ENCODE measurements at regions not wholly inside any gene's neighbourhood (a gene's known extent, or its start where the extent isn't known, plus 50 kb on each side); places are given as distances from the start of the nearest gene placed in this dataset.

DNA sequence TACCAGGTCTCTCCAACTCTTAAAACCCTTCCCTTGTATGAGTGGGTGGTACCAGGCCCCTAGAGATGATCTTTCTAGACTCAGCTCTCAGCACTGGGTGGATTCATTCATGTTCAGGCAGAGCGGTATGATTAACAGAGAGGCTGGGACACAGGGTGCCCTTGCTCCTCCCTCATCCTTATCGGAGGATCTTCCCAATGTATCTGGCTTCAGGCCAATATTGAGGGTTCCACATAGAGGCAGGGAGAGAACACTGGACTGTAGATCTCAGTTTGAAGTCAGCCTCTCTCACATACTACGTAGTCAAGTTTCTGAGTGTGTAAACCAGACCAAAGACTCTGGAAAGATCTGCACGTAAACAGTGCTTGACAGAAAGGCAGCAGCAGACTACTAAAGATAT lies 366.2 kb downstream of the DHX35 start:
- Histone ChIP-seq H4K91ac (ENCODE audit: low read depth, low read length, poor library complexity) (no peak overlapping the region), H3K9me3 (replicated peaks in 1 of 2; ENCODE audit: control insufficient read depth in 2 of 2, insufficient read depth in 1 of 2, low read depth in 1 of 2, low read length in 2 of 2) (no peaks in the 10 kb centered on the region), H2AFZ (ENCODE audit: low read length) (no peak overlapping the region), H3K9ac (ENCODE audit: low read depth, low read length, poor library complexity) (no peak overlapping the region), H4K8ac (ENCODE audit: low read depth, low read length) (no peak overlapping the region), H3K4me3 (ENCODE audit: low read length in 2 of 2) (no peak overlapping the region), H2BK12ac (ENCODE audit: low read length) (no peak overlapping the region), H2AK5ac (ENCODE audit: low read depth, low read length) (no peak overlapping the region), H3K18ac (ENCODE audit: low read length) (no peak overlapping the region), H3K4me2 (ENCODE audit: insufficient read depth, low read length, poor library complexity, severe bottlenecking) (no peak overlapping the region), H3K23ac (ENCODE audit: low read depth, low read length, poor library complexity) (no peak overlapping the region), H3K27ac (replicated peaks; ENCODE audit: low read length) (no peak overlapping the region), H2BK120ac (ENCODE audit: low read depth, low read length) (no peak overlapping the region), H3K36me3 (replicated peaks in 1 of 2; ENCODE audit: control insufficient read depth in 2 of 2, insufficient read depth in 2 of 2, low read length in 2 of 2) (no peaks in the 10 kb centered on the region), H3K4me1 (ENCODE audit: control insufficient read depth in 2 of 2, insufficient read depth in 1 of 2, low read depth in 1 of 2, low read length in 2 of 2) (no peaks in the 10 kb centered on the region), H3K79me1 (ENCODE audit: low read depth, low read length) (no peaks in the 10 kb centered on the region), H3K4ac (ENCODE audit: low read length) (no peak overlapping the region), H2BK5ac (ENCODE audit: low read length) (no peak overlapping the region), H3K14ac (ENCODE audit: low read length) (no peak overlapping the region), H2BK15ac (ENCODE audit: low read length) (no peak overlapping the region), H3K27me3 (ENCODE audit: control insufficient read depth in 3 of 3, insufficient read depth in 3 of 3, low read depth in 1 of 3, low read length in 3 of 3) (no peaks in the 10 kb centered on the region)
- WGBS, 2 donors (ENCODE audit: extremely low coverage in 2 of 2, insufficient read length in 2 of 2, insufficient replicate concordance in 1 of 2), result no CpG with 5 or more reads among the region's 4 CpGs
- no peak for DNase-seq (ENCODE audit: low spot score)

GRCh38 chr20:39326050-39326449 lies 363.9 kb downstream of the DHX35 start:
- no peak overlapping the region for H2AFZ ChIP-seq (ENCODE audit: low read length)
- H3K27me3 ChIP-seq (ENCODE audit: control insufficient read depth in 3 of 3, insufficient read depth in 3 of 3, low read depth in 1 of 3, low read length in 3 of 3), result no peaks in the 10 kb centered on the region
- no peaks in the 10 kb centered on the region for H3K79me1 ChIP-seq (ENCODE audit: low read depth, low read length)
- H3K4me2 ChIP-seq (ENCODE audit: insufficient read depth, low read length, poor library complexity, severe bottlenecking), result no peak overlapping the region
- no peaks in the 10 kb centered on the region for H3K4me1 ChIP-seq (ENCODE audit: control insufficient read depth in 2 of 2, insufficient read depth in 1 of 2, low read depth in 1 of 2, low read length in 2 of 2)
- no peak overlapping the region for H2BK12ac ChIP-seq (ENCODE audit: low read length)
- H2BK15ac ChIP-seq (ENCODE audit: low read length), result no peak overlapping the region
- H3K36me3 ChIP-seq (replicated peaks in 1 of 2; ENCODE audit: control insufficient read depth in 2 of 2, insufficient read depth in 2 of 2, low read length in 2 of 2), result no peaks in the 10 kb centered on the region
- no peak overlapping the region for H4K91ac ChIP-seq (ENCODE audit: low read depth, low read length, poor library complexity)
- H3K9ac ChIP-seq (ENCODE audit: low read depth, low read length, poor library complexity), result no peak overlapping the region
- H2BK120ac ChIP-seq (ENCODE audit: low read depth, low read length), result no peak overlapping the region
- no peak overlapping the region for H3K27ac ChIP-seq (replicated peaks; ENCODE audit: low read length)
- H3K18ac ChIP-seq (ENCODE audit: low read length), result no peak overlapping the region
- DNase-seq (ENCODE audit: low spot score), result no peak
- no CpG with 5 or more reads among the region's 3 CpGs for WGBS, 2 donors (ENCODE audit: extremely low coverage in 2 of 2, insufficient read length in 2 of 2, insufficient replicate concordance in 1 of 2)
- no peak overlapping the region for H3K4me3 ChIP-seq (ENCODE audit: low read length in 2 of 2)
- no peak overlapping the region for H3K23ac ChIP-seq (ENCODE audit: low read depth, low read length, poor library complexity)
- H2BK5ac ChIP-seq (ENCODE audit: low read length), result no peak overlapping the region
- H3K14ac ChIP-seq (ENCODE audit: low read length), result no peak overlapping the region
- H3K9me3 ChIP-seq (replicated peaks in 1 of 2; ENCODE audit: control insufficient read depth in 2 of 2, insufficient read depth in 1 of 2, low read depth in 1 of 2, low read length in 2 of 2), result no peaks in the 10 kb centered on the region
- no peak overlapping the region for H2AK5ac ChIP-seq (ENCODE audit: low read depth, low read length)
- H4K8ac ChIP-seq (ENCODE audit: low read depth, low read length), result no peak overlapping the region
- no peak overlapping the region for H3K4ac ChIP-seq (ENCODE audit: low read length)

- no peak overlapping the region for H4K8ac ChIP-seq (ENCODE audit: low read depth, low read length)
- no peak overlapping the region for H2BK12ac ChIP-seq (ENCODE audit: low read length)
- H3K36me3 ChIP-seq (replicated peaks in 1 of 2; ENCODE audit: control insufficient read depth in 2 of 2, insufficient read depth in 2 of 2, low read length in 2 of 2), result no peaks in the 10 kb centered on the region
- H3K4me1 ChIP-seq (ENCODE audit: control insufficient read depth in 2 of 2, insufficient read depth in 1 of 2, low read depth in 1 of 2, low read length in 2 of 2), result no peaks in the 10 kb centered on the region
- no peak overlapping the region for H2BK120ac ChIP-seq (ENCODE audit: low read depth, low read length)
- no peak overlapping the region for H3K18ac ChIP-seq (ENCODE audit: low read length)
- no peak overlapping the region for H2AK5ac ChIP-seq (ENCODE audit: low read depth, low read length)
- H2BK5ac ChIP-seq (ENCODE audit: low read length), result no peak overlapping the region
- H3K4me2 ChIP-seq (ENCODE audit: insufficient read depth, low read length, poor library complexity, severe bottlenecking), result no peak overlapping the region
- H3K9ac ChIP-seq (ENCODE audit: low read depth, low read length, poor library complexity), result no peak overlapping the region
- H4K91ac ChIP-seq (ENCODE audit: low read depth, low read length, poor library complexity), result no peak overlapping the region
- H3K27me3 ChIP-seq (ENCODE audit: control insufficient read depth in 3 of 3, insufficient read depth in 3 of 3, low read depth in 1 of 3, low read length in 3 of 3), result peaks cover 0 to 2% (median 0%) of the 10 kb centered on the region in 3 experiments
- H3K23ac ChIP-seq (ENCODE audit: low read depth, low read length, poor library complexity), result no peak overlapping the region
- no peak overlapping the region for H2AFZ ChIP-seq (ENCODE audit: low read length)
- no peak for DNase-seq (ENCODE audit: low spot score)
- H3K79me1 ChIP-seq (ENCODE audit: low read depth, low read length), result no peaks in the 10 kb centered on the region
- no peak overlapping the region for H3K14ac ChIP-seq (ENCODE audit: low read length)
- no peak overlapping the region for H3K4ac ChIP-seq (ENCODE audit: low read length)
- no peak overlapping the region for H2BK15ac ChIP-seq (ENCODE audit: low read length)
- no peaks in the 10 kb centered on the region for H3K9me3 ChIP-seq (replicated peaks in 1 of 2; ENCODE audit: control insufficient read depth in 2 of 2, insufficient read depth in 1 of 2, low read depth in 1 of 2, low read length in 2 of 2)
- H3K4me3 ChIP-seq (ENCODE audit: low read length in 2 of 2), result no peak overlapping the region
- no peak overlapping the region for H3K27ac ChIP-seq (replicated peaks; ENCODE audit: low read length)
- no CpG with 5 or more reads among the region's 2 CpGs for WGBS, 2 donors (ENCODE audit: extremely low coverage in 2 of 2, insufficient read length in 2 of 2, insufficient replicate concordance in 1 of 2)
Observed at GRCh38 chr20:39318911-39319310, 356.8 kb downstream of the DHX35 start.

DNA sequence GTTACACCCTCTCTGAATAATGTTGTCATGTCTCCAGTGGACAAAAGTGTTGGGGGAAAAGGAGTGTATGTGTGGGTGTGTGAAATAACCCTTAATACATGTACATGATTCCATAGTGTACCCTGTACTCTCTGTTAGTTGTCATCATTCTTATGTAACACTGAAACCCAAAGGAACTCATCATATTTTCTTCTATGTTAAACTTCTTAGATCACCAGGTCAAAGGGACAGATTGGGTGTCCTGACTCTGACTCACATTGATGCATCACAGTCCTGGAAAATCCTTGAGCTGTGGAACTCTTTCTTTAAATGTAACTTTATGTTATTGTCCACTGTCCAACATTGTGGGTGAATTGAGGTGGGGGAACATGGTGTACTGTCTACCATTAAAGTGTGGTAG lies 350.5 kb downstream of the DHX35 start:
- Histone ChIP-seq H3K27ac (replicated peaks; ENCODE audit: low read length) (no peak overlapping the region), H4K8ac (ENCODE audit: low read depth, low read length) (no peak overlapping the region), H3K36me3 (replicated peaks in 1 of 2; ENCODE audit: control insufficient read depth in 2 of 2, insufficient read depth in 2 of 2, low read length in 2 of 2) (no peaks in the 10 kb centered on the region), H2AK5ac (ENCODE audit: low read depth, low read length) (no peak overlapping the region), H3K4me1 (ENCODE audit: control insufficient read depth in 2 of 2, insufficient read depth in 1 of 2, low read depth in 1 of 2, low read length in 2 of 2) (peaks cover 0 to 1% of the 10 kb centered on the region in 2 donors), H3K23ac (ENCODE audit: low read depth, low read length, poor library complexity) (no peak overlapping the region), H3K79me1 (ENCODE audit: low read depth, low read length) (no peaks in the 10 kb centered on the region), H3K14ac (ENCODE audit: low read length) (no peak overlapping the region), H3K9ac (ENCODE audit: low read depth, low read length, poor library complexity) (no peak overlapping the region), H3K4me2 (ENCODE audit: insufficient read depth, low read length, poor library complexity, severe bottlenecking) (no peak overlapping the region), H2BK15ac (ENCODE audit: low read length) (no peak overlapping the region), H3K9me3 (replicated peaks in 1 of 2; ENCODE audit: control insufficient read depth in 2 of 2, insufficient read depth in 1 of 2, low read depth in 1 of 2, low read length in 2 of 2) (no peaks in the 10 kb centered on the region), H3K4ac (ENCODE audit: low read length) (no peak overlapping the region), H2BK12ac (ENCODE audit: low read length) (no peak overlapping the region), H3K27me3 (ENCODE audit: control insufficient read depth in 3 of 3, insufficient read depth in 3 of 3, low read depth in 1 of 3, low read length in 3 of 3) (peaks cover 0 to 4% (median 0%) of the 10 kb centered on the region in 3 experiments), H2AFZ (ENCODE audit: low read length) (no peak overlapping the region), H3K4me3 (ENCODE audit: low read length in 2 of 2) (no peak overlapping the region), H2BK120ac (ENCODE audit: low read depth, low read length) (no peak overlapping the region), H4K91ac (ENCODE audit: low read depth, low read length, poor library complexity) (no peak overlapping the region), H2BK5ac (ENCODE audit: low read length) (no peak overlapping the region), H3K18ac (ENCODE audit: low read length) (no peak overlapping the region)
- no peak for DNase-seq (ENCODE audit: low spot score)

Measured in neuronal stem cell (in vitro differentiated cells).